ENCODE measurements at regions not wholly inside any gene's neighbourhood (a gene's known extent, or its start where the extent isn't known, plus 50 kb on each side); places are given as distances from the start of the nearest gene placed in this dataset.

- Histone ChIP-seq H3K79me2 (ENCODE audit: insufficient read depth, low read length) (no peaks in the 10 kb centered on the region), H3K4me3 (replicated peaks in 1 of 3; ENCODE audit: insufficient read depth in 1 of 3, low read depth in 2 of 3, low read length in 3 of 3) (no peak overlapping the region), H3K36me3 (replicated peaks in 1 of 2; ENCODE audit: control insufficient read depth in 1 of 2, insufficient read depth in 2 of 2, low read length in 2 of 2) (no peaks in the 10 kb centered on the region), H4K20me1 (ENCODE audit: insufficient read depth, low read length) (no peaks in the 10 kb centered on the region), H3K27me3 (ENCODE audit: control insufficient read depth in 1 of 2, insufficient read depth in 2 of 2, low read length in 2 of 2) (no peaks in the 10 kb centered on the region; a peak in 1 of 5 replicates), H2AFZ (ENCODE audit: low read length) (no peak overlapping the region), H3K4me2 (ENCODE audit: low read depth, low read length) (no peak overlapping the region), H3K27ac (ENCODE audit: extremely low read length, insufficient read depth, low read length) (no peak overlapping the region), H3K4me1 (ENCODE audit: insufficient read depth, low read length) (no peaks in the 10 kb centered on the region), H3K9me3 (ENCODE audit: low read length) (peaks cover 73% of the 10 kb centered on the region), H3K9ac (ENCODE audit: insufficient read depth, low read depth, low read length) (no peak overlapping the region)
- POLR2A ChIA-PET, result no interaction called here
- ATAC-seq (no peak), FAIRE-seq (no peak), DNase-seq (ENCODE audit: low spot score) (peak; percentile 12)
- CTCF ChIA-PET (ENCODE audit: low intra/inter-chr PET ratio, low total read pairs), result no interaction called here
- no TSS peak for BruUV-seq (replicated peaks)
- intact Hi-C loops (cut with micrococcal nuclease; ENCODE audit: unreplicated experiment), result no loop called here
- 4% methylated on average over 1 of the region's 1 CpG for WGBS (ENCODE audit: low lambda C conversion rate)
- TF ChIP-seq UBTF (CRISPR knock-in tag; IDR thresholded peaks at IDR 0.05) (no peak), ELF1 (CRISPR knock-in tag; IDR thresholded peaks at IDR 0.05) (no peak), FOXA3 (CRISPR knock-in tag; IDR thresholded peaks at IDR 0.05) (no peak), HMGXB3 (CRISPR knock-in tag; IDR thresholded peaks at IDR 0.05; ENCODE audit: borderline replicate concordance) (no peak), TBP (CRISPR knock-in tag; IDR thresholded peaks at IDR 0.05) (no peak)
- in situ Hi-C loops (cut with HindIII; ENCODE audit: extremely low pct_ligation_motif_present, low pct_unique_long_range_greater_than_20kb), result no loop called here
Measured at GRCh38 chr11:106493751-106494150, 416.3 kb downstream of the AASDHPPT start.
